NCI-H510A treated with DMSO at 0.1 percent for 48 hours (cell line): ENCODE measurements at regions not wholly inside any gene's neighbourhood (a gene's known extent, or its start where the extent isn't known, plus 50 kb on each side); places are given as distances from the start of the nearest gene placed in this dataset.

ENCODE experiments used
- DNase-seq: peaks from one replicate; lab custom pipeline; 2025; lab: John Stamatoyannopoulos, UW

- DNase-seq, result no peak
Observed at GRCh38 chr18:51588616-51589015, 391.1 kb upstream of the MEX3C start.

GRCh38 chr18:51593931-51594330 lies 396.4 kb upstream of the MEX3C start:
- DNase-seq, result no peak

DNA sequence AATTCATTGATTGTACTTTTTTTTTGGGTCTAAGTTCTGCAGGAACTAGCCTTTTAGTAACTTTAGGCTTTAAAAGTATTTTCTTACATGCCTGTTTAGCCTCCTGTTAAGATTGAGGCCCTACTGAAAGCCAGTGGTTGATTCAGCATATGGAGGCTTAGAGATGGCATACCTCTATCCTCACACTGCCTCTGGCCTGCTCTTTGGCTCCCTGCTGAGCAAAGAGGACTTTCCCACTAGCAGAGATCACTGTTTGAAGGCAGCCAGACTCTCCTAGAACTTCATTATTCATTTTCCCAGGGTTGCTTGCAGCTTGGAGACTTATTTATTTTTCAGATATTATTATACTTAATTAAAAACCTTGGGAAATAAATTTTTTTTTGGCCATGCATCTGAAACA lies 405.6 kb upstream of the MEX3C start:
- no peak for DNase-seq

DNA sequence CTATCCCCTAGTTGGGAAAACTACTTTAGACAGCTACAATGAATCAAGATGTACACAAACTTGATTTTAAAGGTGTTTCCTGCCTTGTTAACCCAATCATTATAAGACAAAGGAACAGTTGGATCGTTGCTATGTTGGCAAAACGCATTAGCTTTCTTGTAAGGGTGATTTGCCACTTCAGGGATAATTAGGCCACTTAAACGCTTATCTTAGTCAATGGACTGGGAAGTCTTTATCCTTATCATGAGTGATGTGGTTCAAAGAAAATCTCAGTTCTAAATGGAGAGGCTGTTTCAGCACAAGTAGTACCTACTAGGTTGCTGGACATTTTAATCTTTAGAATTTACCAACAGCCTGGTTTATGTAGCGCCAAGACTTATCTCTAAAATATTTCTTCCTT lies 406.1 kb upstream of the MEX3C start:
- no peak for DNase-seq

GRCh38 chr18:51610481-51610880 lies 413.0 kb upstream of the MEX3C start:
- DNase-seq, result peak; percentile 35

DNA sequence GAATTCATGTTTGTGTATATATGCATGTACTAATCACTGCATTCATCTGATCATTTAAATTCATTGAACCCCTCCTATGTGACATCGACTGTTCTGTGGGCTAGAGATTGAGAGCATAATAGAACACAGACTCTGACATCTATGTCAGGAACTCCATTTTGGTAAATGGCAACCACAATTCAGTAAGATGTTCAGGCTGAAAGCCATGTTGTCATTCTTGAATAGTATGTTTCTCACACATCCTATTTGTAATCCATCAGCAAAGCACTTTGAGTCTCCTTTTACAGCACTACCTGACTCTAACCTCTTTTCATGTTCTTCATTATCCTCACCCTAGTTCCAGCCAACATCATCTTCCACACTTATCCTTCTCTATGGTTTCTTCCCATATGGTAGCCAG lies 413.8 kb upstream of the MEX3C start:
- no peak for DNase-seq

DNA sequence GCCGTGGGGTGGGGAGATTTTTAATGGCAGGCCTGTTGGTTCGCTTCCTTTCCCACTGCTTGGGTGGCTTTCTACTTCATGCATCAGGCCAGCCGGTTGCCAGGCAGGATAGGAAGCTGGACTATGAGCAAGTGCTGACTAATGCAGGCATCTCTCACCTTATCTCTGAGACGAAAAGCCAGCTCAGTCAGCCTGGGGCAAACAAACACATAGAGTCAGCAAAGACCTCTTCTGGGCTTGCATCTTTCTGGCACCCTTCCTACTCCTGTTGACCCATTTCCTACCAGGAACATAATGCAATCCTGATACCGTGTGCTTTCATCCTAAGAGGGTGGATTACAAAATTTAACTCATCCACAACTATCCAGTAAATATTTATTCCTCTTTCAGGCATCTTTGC lies 416.6 kb upstream of the MEX3C start:
- no peak for DNase-seq

GRCh38 chr18:51614967-51615571 lies 417.6 kb upstream of the MEX3C start:
- peak; percentile 21 for DNase-seq

DNA sequence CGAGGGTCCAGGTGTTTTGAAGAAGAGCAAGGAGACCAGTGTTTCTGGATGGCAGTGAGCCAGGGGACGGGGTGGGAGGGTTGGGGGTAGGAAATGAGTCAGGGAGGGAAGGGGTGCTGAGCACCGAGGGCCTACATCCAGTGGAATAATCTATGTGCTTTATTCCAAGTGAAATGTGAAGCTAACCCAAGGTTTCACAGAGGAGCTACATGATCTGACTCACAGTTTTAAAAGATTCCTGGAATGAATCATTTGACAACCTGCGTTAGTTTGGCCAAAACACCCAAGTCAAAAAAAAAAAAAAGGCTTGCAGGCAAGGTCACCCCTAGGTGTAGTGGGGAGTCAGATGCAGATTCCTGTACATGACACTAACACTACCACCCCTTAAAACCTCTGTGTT lies 419.7 kb upstream of the MEX3C start:
- DNase-seq, result no peak

- DNase-seq, result no peak
Observed at GRCh38 chr18:51617572-51618260, 420.2 kb upstream of the MEX3C start.

DNA sequence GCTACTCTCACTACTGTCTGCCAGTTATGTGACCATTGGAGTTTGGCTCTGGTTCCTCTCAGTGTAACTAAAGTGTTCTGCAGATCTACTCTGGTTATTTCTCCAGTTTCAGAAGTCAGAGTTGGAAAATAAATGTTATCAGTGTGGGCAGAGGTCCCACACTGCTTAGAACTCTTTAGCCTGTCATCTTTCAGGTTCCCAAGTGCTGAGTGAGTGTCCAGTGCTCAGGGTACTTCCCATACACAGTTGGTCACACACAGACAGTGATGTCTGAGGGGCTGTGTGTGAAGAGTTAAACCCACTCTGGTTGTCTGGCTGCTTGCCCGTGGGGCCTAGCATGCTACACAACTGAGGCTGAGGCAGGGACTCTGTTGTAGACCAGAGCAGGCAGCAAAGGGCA lies 421.8 kb upstream of the MEX3C start:
- no peak for DNase-seq

DNA sequence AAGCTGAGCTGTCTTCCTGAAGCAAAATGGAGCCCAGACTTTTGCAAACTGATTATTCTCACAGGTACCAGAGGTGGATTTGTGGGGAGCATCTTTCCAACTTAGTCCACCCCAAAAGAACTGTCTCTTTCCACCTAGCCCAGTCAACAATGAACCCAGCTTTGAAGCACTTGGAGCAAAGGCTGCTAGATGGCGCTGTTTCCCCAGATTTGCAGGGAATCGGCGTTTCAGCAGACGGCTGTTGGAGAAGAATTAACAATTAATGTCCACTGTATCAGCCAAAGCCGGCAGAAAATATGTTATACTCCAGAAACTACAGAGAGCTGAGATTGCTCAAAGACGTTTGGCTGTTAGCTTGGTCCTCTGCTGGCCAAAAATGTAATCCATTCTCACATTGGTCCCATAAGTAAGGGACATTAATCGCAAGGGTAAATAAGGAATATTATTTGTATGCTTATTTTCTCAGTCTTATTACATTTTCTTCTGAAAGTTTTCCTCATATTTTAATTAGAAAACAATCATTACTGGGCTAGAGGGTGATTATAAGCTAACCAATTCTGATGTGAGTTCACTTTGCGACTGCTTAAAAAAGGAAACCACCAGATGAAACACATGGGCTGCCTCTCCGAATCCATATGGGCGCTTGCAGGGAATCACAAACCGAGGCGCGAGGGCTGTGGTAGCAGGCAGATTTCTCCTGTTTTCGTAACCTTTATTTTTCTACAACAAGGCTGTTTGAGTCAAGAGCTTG lies 423.8 kb upstream of the MEX3C start:
- peak; percentile 91 for DNase-seq

GRCh38 chr18:51621864-51622160 lies 424.3 kb upstream of the MEX3C start:
- peak; percentile 20 for DNase-seq

DNA sequence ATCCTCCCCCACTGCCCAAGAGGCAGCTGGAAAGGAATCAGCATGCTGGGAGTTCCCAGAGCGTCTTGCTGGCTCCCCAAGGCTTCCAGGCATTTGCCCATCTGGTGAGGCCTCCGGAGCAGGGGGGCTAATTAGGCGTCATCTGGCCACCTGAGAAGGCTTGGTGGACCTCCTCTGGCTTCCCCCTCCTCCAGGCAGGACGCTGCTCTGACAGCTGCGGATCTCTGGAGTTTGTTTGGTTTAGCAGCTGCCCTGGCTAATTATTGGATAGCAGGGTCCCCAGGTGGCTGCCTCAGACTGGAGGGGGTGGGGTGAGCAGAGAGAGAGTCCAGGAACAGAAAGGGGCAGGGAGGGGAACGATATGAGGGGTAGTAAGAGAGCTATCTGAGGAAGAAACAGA lies 425.2 kb upstream of the MEX3C start:
- peak; percentile 84 for DNase-seq

DNA sequence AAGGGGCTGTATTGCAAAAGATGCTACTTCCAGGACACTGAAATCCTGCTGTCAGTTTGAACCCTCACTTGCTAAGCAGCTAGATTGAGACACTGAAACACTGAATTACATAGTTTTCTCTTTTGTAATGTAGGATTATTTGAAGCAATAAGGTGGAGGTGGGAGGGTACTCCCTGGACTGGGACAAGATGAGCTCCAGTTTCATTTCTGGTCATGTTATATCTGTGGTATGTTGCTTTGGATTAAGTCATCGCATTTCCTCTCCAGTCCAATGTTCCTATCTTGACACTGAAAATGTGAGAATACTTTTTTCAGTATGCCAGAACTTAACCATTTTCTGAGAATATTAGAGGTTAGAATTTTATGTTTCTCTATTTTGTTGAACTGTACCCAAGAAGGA lies 426.2 kb upstream of the MEX3C start:
- DNase-seq, result no peak

DNA sequence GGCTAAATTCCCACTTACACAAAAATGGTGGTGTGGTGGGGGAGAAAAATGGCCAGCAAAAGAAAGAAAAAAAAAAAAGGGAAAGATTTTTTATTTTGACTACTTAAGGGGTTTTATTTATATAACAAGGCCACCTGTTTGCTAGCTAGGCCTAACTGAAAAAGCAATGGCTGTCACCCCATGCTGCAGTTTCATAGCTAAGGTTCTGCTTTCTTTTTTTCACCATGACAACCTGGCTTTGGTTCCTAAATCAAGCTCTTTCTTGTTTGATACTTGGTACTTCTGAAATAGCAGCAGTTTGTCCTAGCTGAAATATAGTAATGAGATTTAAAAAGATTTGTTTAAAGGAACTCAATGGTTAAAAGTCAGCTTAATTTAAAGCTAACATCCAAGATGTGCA lies 433.2 kb upstream of the MEX3C start:
- no peak for DNase-seq

DNA sequence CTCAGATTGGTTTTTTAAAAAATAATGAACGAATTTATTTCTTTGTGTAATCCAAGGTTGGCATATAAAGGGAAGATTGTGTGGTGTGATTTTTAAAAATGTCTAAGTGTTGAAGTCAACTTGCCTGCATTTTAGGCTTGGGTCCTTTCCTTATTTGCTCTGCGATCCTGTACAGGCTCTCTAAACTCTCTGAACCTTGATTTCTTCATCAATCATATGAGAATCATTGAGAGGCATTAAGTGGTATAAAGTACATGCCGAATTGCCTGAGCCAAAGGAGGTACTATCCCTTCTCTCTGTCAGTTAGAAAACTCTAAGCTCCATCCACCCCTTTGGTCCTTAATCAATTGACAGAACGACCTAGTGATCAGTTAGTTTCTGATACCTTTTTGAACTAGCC lies 440.4 kb upstream of the MEX3C start:
- DNase-seq, result no peak

DNA sequence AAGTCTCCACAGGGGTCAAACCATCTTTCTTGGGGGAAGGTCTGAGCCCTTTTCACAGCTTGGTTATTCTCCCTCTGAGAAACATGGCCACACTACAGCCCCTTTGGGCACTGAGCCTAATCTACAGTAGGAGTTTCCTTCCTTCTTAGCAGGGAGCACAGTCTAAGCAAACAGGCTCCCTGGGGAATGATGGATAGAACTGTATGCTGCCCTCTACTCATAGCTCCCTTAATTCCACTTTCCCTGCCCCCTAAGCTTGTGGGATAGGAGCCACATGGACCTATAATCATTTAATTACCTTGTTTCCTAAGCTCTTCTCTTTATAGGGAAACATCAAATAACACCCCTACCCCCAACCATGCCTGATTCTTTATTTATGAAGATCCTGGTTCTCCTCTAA lies 442.1 kb upstream of the MEX3C start:
- DNase-seq, result no peak

DNA sequence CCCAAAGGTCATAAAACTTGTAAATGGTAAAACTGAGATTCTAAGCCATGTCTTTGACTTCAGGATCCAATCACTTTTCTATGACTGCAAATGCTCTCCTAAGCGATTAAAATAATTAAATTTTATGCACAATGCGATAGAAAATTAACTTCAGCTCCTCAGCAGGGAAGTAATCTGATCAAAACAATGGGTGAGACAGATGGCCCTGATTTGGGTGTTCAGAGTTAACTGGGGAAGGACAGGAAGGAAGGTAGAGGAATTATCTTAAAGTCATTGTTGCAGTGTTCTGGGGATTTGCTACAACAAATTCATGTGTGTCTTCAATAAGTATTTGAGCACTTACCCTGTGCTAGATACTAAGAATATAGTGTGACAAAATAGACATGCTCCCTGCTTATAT lies 446.0 kb upstream of the MEX3C start:
- DNase-seq, result no peak

- no peak for DNase-seq
Observed at GRCh38 chr18:51645607-51646006, 448.1 kb upstream of the MEX3C start.

- no peak for DNase-seq
Observed at GRCh38 chr18:51647346-51647745, 449.9 kb upstream of the MEX3C start.

DNA sequence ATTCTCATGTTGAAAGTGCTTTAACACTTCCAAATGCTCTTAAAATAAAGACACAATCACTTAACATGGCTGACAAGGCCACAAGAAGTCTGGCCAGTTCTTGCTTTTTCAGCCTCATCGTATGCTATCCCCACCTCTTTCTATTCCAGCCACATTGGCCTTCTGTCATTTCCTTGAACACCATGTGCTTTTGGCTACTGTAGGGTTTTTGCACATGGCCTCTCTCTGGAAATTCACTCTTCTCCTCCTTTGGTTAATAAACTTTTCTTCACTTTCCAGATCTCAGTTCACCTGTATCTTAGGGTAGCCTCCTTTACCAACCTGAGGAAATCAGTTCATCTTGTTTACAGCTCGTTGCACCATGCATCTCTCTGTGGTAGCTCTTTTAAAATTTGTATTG lies 450.5 kb upstream of the MEX3C start:
- no peak for DNase-seq

GRCh38 chr18:51649796-51650195 lies 452.3 kb upstream of the MEX3C start:
- DNase-seq, result no peak

DNA sequence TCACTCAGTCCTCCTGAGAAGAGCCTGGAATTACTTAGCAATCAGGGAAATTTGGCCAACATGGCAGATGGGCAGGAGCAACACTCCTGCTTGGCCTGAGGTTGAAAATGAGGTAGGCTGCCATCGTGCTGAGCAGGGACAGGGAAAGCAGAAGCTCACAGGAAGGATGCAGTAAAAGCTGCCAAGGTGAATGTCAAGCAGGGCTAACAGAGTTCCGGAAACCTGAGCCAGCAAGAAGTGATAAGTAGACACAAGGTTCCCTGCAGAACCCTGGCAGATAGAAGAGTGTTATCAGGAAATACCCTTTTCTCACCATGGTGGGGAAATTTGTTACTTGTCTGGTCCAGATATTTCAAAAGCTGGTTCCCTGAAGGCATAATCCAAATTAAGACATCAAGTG lies 454.3 kb upstream of the MEX3C start:
- no peak for DNase-seq
